B cell (primary cell): ENCODE measurements at regions not wholly inside any gene's neighbourhood (a gene's known extent, or its start where the extent isn't known, plus 50 kb on each side); places are given as distances from the start of the nearest gene placed in this dataset.

Experiments
- CTCF ChIP-seq: fragments of 200-600 bp; IDR thresholded peaks from one replicate; pipeline ENCODE4 v1.8.0; 2022; ENCODE audit warnings: antibody characterized with exemption, mild to moderate bottlenecking
- EZH2 ChIP-seq: IDR thresholded peaks from 2 replicates; pipeline ENCODE4 v1.6.1; 2012; ENCODE audit warnings: borderline replicate concordance, low read depth, mild to moderate bottlenecking, moderate library complexity, low read length; ENCODE audit not compliant: insufficient read depth, poor library complexity, severe bottlenecking

GRCh38 chr5:135145985-135146384 lies 112.0 kb upstream of the PITX1 start:
- no peak for TF ChIP-seq CTCF
- TF ChIP-seq EZH2, result no peak
